ENCODE measurements at regions not wholly inside any gene's neighbourhood (a gene's known extent, or its start where the extent isn't known, plus 50 kb on each side); places are given as distances from the start of the nearest gene placed in this dataset.

GRCh38 chr2:59996855-59997254, 556.6 kb downstream of the BCL11A start:
- TF ChIP-seq POLR2AphosphoS5 (IDR thresholded peaks at IDR 0.05; ENCODE audit: low read depth, low read length) (no peak), CTCF (IDR thresholded peaks at IDR 0.05) (no peak), SIN3A (IDR thresholded peaks at IDR 0.05; ENCODE audit: borderline replicate concordance, insufficient read depth, low read depth, low read length) (no peak), TCF7L2 (IDR thresholded peaks at IDR 0.05; ENCODE audit: low read depth, low read length) (no peak)
